ENCODE measurements at regions not wholly inside any gene's neighbourhood (a gene's known extent, or its start where the extent isn't known, plus 50 kb on each side); places are given as distances from the start of the nearest gene placed in this dataset.

GRCh38 chr2:78051480-78051879 is 529.3 kb upstream of the LRRTM4 start:
- ATAC-seq (ENCODE audit: insufficient read depth, low FRiP score): no peak
- Histone ChIP-seq H3K9ac (ENCODE audit: insufficient read depth in 1 of 2, low read length in 2 of 2) (no peak overlapping the region), H3K9me3 (ENCODE audit: control insufficient read depth in 4 of 4, insufficient read depth in 3 of 4, low read length in 3 of 4) (peaks cover 0 to 8% (median 1%) of the 10 kb centered on the region in 4 donors), H3K4me3 (no peak overlapping the region), H3K4me1 (ENCODE audit: control insufficient read depth in 5 of 5, insufficient read depth in 5 of 5, low read length in 5 of 5) (no peaks in the 10 kb centered on the region), H3K27me3 (ENCODE audit: control insufficient read depth in 3 of 3, insufficient read depth in 3 of 3, low read length in 2 of 3) (no peaks in the 10 kb centered on the region), H3K36me3 (ENCODE audit: control insufficient read depth in 4 of 4, insufficient read depth in 4 of 4, low read length in 4 of 4) (no peaks in the 10 kb centered on the region), H3K27ac (ENCODE audit: low read depth in 1 of 2, low read length in 1 of 2) (no peak overlapping the region)
- no peak for DNase-seq
- TF ChIP-seq CTCF (IDR thresholded peaks at IDR 0.05; ENCODE audit: control extremely low read depth, extremely low read depth): no peak
- 88 to 90% methylated on average over 5 of the region's 5 CpGs for WGBS, 2 donors

GRCh38 chr2:78056976-78057375 is 534.8 kb upstream of the LRRTM4 start:
- no peak for TF ChIP-seq CTCF (IDR thresholded peaks at IDR 0.05; ENCODE audit: control extremely low read depth, extremely low read depth)
- Histone ChIP-seq H3K9ac (ENCODE audit: insufficient read depth in 1 of 2, low read length in 2 of 2) (no peak overlapping the region), H3K4me1 (ENCODE audit: control insufficient read depth in 5 of 5, insufficient read depth in 5 of 5, low read length in 5 of 5) (no peaks in the 10 kb centered on the region), H3K27me3 (ENCODE audit: control insufficient read depth in 3 of 3, insufficient read depth in 3 of 3, low read length in 2 of 3) (no peaks in the 10 kb centered on the region), H3K36me3 (ENCODE audit: control insufficient read depth in 4 of 4, insufficient read depth in 4 of 4, low read length in 4 of 4) (no peaks in the 10 kb centered on the region), H3K9me3 (ENCODE audit: control insufficient read depth in 4 of 4, insufficient read depth in 3 of 4, low read length in 3 of 4) (peaks cover 0 to 6% (median 2%) of the 10 kb centered on the region in 4 donors), H3K4me3 (no peak overlapping the region), H3K27ac (ENCODE audit: low read depth in 1 of 2, low read length in 1 of 2) (no peak overlapping the region)
- ATAC-seq (ENCODE audit: insufficient read depth, low FRiP score) (no peak), DNase-seq (no peak)

GRCh38 chr2:78061301-78061700 is 539.1 kb upstream of the LRRTM4 start:
- DNase-seq: no peak
- Histone ChIP-seq H3K27ac (ENCODE audit: low read depth in 1 of 2, low read length in 1 of 2) (no peak overlapping the region), H3K27me3 (ENCODE audit: control insufficient read depth in 3 of 3, insufficient read depth in 3 of 3, low read length in 2 of 3) (no peaks in the 10 kb centered on the region), H3K4me1 (ENCODE audit: control insufficient read depth in 5 of 5, insufficient read depth in 5 of 5, low read length in 5 of 5) (no peaks in the 10 kb centered on the region), H3K9ac (ENCODE audit: insufficient read depth in 1 of 2, low read length in 2 of 2) (no peak overlapping the region), H3K4me3 (no peak overlapping the region), H3K36me3 (ENCODE audit: control insufficient read depth in 4 of 4, insufficient read depth in 4 of 4, low read length in 4 of 4) (no peaks in the 10 kb centered on the region), H3K9me3 (ENCODE audit: control insufficient read depth in 4 of 4, insufficient read depth in 3 of 4, low read length in 3 of 4) (peaks cover 0 to 6% (median 0%) of the 10 kb centered on the region in 4 donors)
- no peak for ATAC-seq (ENCODE audit: insufficient read depth, low FRiP score)
- WGBS, 2 donors: 83 to 89% methylated on average over 2 of the region's 2 CpGs
- TF ChIP-seq CTCF (IDR thresholded peaks at IDR 0.05; ENCODE audit: control extremely low read depth, extremely low read depth): no peak

GRCh38 chr2:78061732-78062131 is 539.6 kb upstream of the LRRTM4 start:
- WGBS, 2 donors: 82 to 88% methylated on average over 5 of the region's 5 CpGs
- ATAC-seq (ENCODE audit: insufficient read depth, low FRiP score): no peak
- H3K4me3 ChIP-seq: no peak overlapping the region
- H3K27me3 ChIP-seq (ENCODE audit: control insufficient read depth in 3 of 3, insufficient read depth in 3 of 3, low read length in 2 of 3): no peaks in the 10 kb centered on the region
- H3K4me1 ChIP-seq (ENCODE audit: control insufficient read depth in 5 of 5, insufficient read depth in 5 of 5, low read length in 5 of 5): no peaks in the 10 kb centered on the region
- peaks cover 0 to 6% (median 0%) of the 10 kb centered on the region in 4 donors for H3K9me3 ChIP-seq (ENCODE audit: control insufficient read depth in 4 of 4, insufficient read depth in 3 of 4, low read length in 3 of 4)
- no peak for DNase-seq
- H3K36me3 ChIP-seq (ENCODE audit: control insufficient read depth in 4 of 4, insufficient read depth in 4 of 4, low read length in 4 of 4): no peaks in the 10 kb centered on the region
- H3K9ac ChIP-seq (ENCODE audit: insufficient read depth in 1 of 2, low read length in 2 of 2): no peak overlapping the region
- no peak for TF ChIP-seq CTCF (IDR thresholded peaks at IDR 0.05; ENCODE audit: control extremely low read depth, extremely low read depth)
- H3K27ac ChIP-seq (ENCODE audit: low read depth in 1 of 2, low read length in 1 of 2): no peak overlapping the region

Data from lung (tissue), 11 donors.